ENCODE measurements at regions not wholly inside any gene's neighbourhood (a gene's known extent, or its start where the extent isn't known, plus 50 kb on each side); places are given as distances from the start of the nearest gene placed in this dataset.

- DNase-seq = no peak
Observed at GRCh38 chr2:19807866-19808265, 93.9 kb downstream of the TTC32 start.

- no peak for DNase-seq
Observed at GRCh38 chr2:19807346-19807745, 94.4 kb downstream of the TTC32 start.

- no peak for DNase-seq
Observed at GRCh38 chr2:19806591-19806990, 95.2 kb downstream of the TTC32 start.

GRCh38 chr2:19806131-19806530 lies 95.7 kb downstream of the TTC32 start:
- DNase-seq = no peak

GRCh38 chr2:19805266-19805665 lies 96.5 kb downstream of the TTC32 start:
- DNase-seq = no peak

- no peak for DNase-seq
Observed at GRCh38 chr2:19804639-19805260, 97.0 kb downstream of the TTC32 start.

GRCh38 chr2:19802086-19802841 lies 99.5 kb downstream of the TTC32 start:
- DNase-seq = no peak

- DNase-seq = no peak
Observed at GRCh38 chr2:19801367-19802080, 100.3 kb downstream of the TTC32 start.

- no peak for DNase-seq
Observed at GRCh38 chr2:19800796-19801195, 101.0 kb downstream of the TTC32 start.

GRCh38 chr2:19799881-19800780 lies 101.7 kb downstream of the TTC32 start:
- no peak for DNase-seq

GRCh38 chr2:19797871-19798270 lies 103.9 kb downstream of the TTC32 start:
- DNase-seq = no peak

GRCh38 chr2:19797243-19797810 lies 104.5 kb downstream of the TTC32 start:
- DNase-seq = no peak

- DNase-seq = no peak
Observed at GRCh38 chr2:19796035-19796695, 105.6 kb downstream of the TTC32 start.

GRCh38 chr2:19793132-19793750 lies 108.5 kb downstream of the TTC32 start:
- no peak for DNase-seq

- DNase-seq = no peak
Observed at GRCh38 chr2:19790291-19790690, 111.5 kb downstream of the TTC32 start.

GRCh38 chr2:19787134-19787533 lies 114.6 kb downstream of the TTC32 start:
- DNase-seq = no peak

GRCh38 chr2:19786408-19787058 lies 115.2 kb downstream of the TTC32 start:
- DNase-seq = no peak

- no peak for DNase-seq
Observed at GRCh38 chr2:19785867-19786266, 115.9 kb downstream of the TTC32 start.

- no peak for DNase-seq
Observed at GRCh38 chr2:19785447-19785846, 116.3 kb downstream of the TTC32 start.

GRCh38 chr2:19784456-19784855 lies 117.3 kb downstream of the TTC32 start:
- DNase-seq = no peak

- no peak for DNase-seq
Observed at GRCh38 chr2:19783935-19784334, 117.8 kb downstream of the TTC32 start.

Data from activated CD8-positive, alpha-beta memory T cell treated with anti-CD3 and anti-CD28 coated beads, Interleukin-2, amount 50 U/mL, for 48 hours (primary cell).